Small intestine (tissue), 7 donors: ENCODE measurements at regions not wholly inside any gene's neighbourhood (a gene's known extent, or its start where the extent isn't known, plus 50 kb on each side); places are given as distances from the start of the nearest gene placed in this dataset.
A peak's percentile ranks its signal among the peaks of the same experiment; 100 is the strongest.

Source experiments
- DNase-seq, 2 donors: peaks; one replicate each; pipeline versions ENCODE4 v3.0.0 to v3.0.0-alpha.2; 2013
- FAIRE-seq: peaks from 2 replicates; lab custom pipeline; 2012; peaks lifted over from hg19 to GRCh38; lab: Jason Lieb, UNC
- H3K27ac ChIP-seq, 3 donors: one replicate each; pipeline ENCODE4 v1.5.1; 2013; ENCODE audit warnings: low read length in 2 of 3, mild to moderate bottlenecking in 2 of 3, control low read depth in 1 of 3, inconsistent platforms in 1 of 3, low read depth in 1 of 3, moderate library complexity in 1 of 3
- H3K27me3 ChIP-seq, 3 donors: one replicate each; pipeline ENCODE4 v1.6.1; 2013; ENCODE audit warnings: low read length in 3 of 3, inconsistent platforms in 1 of 3; ENCODE audit not compliant: control insufficient read depth in 3 of 3, insufficient read depth in 3 of 3
- H3K36me3 ChIP-seq, 3 donors: one replicate each; pipeline ENCODE4 v1.6.1; 2013; ENCODE audit warnings: low read length in 3 of 3, inconsistent platforms in 1 of 3, low read depth in 1 of 3, mild to moderate bottlenecking in 1 of 3, moderate library complexity in 1 of 3; ENCODE audit not compliant: control insufficient read depth in 3 of 3, insufficient read depth in 2 of 3
- H3K4me1 ChIP-seq, 3 donors: one replicate each; pipeline ENCODE4 v1.6.1; 2013; ENCODE audit warnings: low read length in 2 of 3, inconsistent platforms in 1 of 3, low read depth in 1 of 3, mild to moderate bottlenecking in 1 of 3, moderate library complexity in 1 of 3; ENCODE audit not compliant: control insufficient read depth in 3 of 3, insufficient read depth in 2 of 3
- H3K4me3 ChIP-seq, 3 donors: one replicate each; pipeline ENCODE4 v1.5.1; 2013; ENCODE audit warnings: low read length in 3 of 3, control low read depth in 1 of 3, inconsistent platforms in 1 of 3, low read depth in 1 of 3, mild to moderate bottlenecking in 1 of 3, moderate library complexity in 1 of 3
- H3K9me3 ChIP-seq, 2 donors: one replicate each; pipeline ENCODE4 v1.6.1; 2013; ENCODE audit warnings: low read depth in 1 of 2, low read length in 1 of 2; ENCODE audit not compliant: control insufficient read depth in 2 of 2, insufficient read depth in 1 of 2
- WGBS, 3 donors: extraction: QIAGEN DNeasy Blood & Tissue Kit; methylation state at CpG; one replicate each; pipeline ENCODE4 v1.1.7; 2013; 5-methylcytosine and 5-hydroxymethylcytosine counted together
- donor health status: healthy with polysubstance abuse.
- donor health status: control.
- donor health status: control.
- donor health status: Bipolar disorder and iron deficiency.
- donor health status: healthy.

- Histone ChIP-seq H3K27me3 (no peaks in the 10 kb centered on the region), H3K4me3 (no peak overlapping the region), H3K27ac (no peak overlapping the region), H3K36me3 (no peaks in the 10 kb centered on the region), H3K9me3 (no peaks in the 10 kb centered on the region), H3K4me1 (no peaks in the 10 kb centered on the region)
- WGBS, 3 donors = 78 to 87% (median 84%) methylated on average over 2 of the region's 2 CpGs
- FAIRE-seq (no peak), DNase-seq (no peak)
Measured at GRCh38 chr6:137370871-137371633, 123.1 kb downstream of the OLIG3 start.

GRCh38 chr6:137369136-137369535, 125.1 kb downstream of the OLIG3 start:
- H3K27ac ChIP-seq = no peak overlapping the region
- DNase-seq = no peak
- H3K4me3 ChIP-seq = no peak overlapping the region
- H3K9me3 ChIP-seq = no peaks in the 10 kb centered on the region
- WGBS, 3 donors = 57 to 67% (median 59%) methylated on average over 1 of the region's 1 CpG
- H3K4me1 ChIP-seq = no peaks in the 10 kb centered on the region
- FAIRE-seq = no peak
- H3K27me3 ChIP-seq = no peaks in the 10 kb centered on the region
- no peaks in the 10 kb centered on the region for H3K36me3 ChIP-seq

- Histone ChIP-seq H3K27ac (no peak overlapping the region), H3K4me1 (no peaks in the 10 kb centered on the region), H3K4me3 (no peak overlapping the region), H3K36me3 (no peaks in the 10 kb centered on the region), H3K9me3 (no peaks in the 10 kb centered on the region), H3K27me3 (no peaks in the 10 kb centered on the region)
- FAIRE-seq (no peak), DNase-seq (no peak)
- 85 to 90% (median 88%) methylated on average over 14 of the region's 14 CpGs for WGBS, 3 donors
Measured at GRCh38 chr6:137365707-137366437, 128.3 kb downstream of the OLIG3 start.

GRCh38 chr6:137363805-137364138, 130.4 kb downstream of the OLIG3 start:
- no peaks in the 10 kb centered on the region for H3K27me3 ChIP-seq
- no peaks in the 10 kb centered on the region for H3K36me3 ChIP-seq
- no peak overlapping the region for H3K4me3 ChIP-seq
- no peak for FAIRE-seq
- H3K4me1 ChIP-seq = no peaks in the 10 kb centered on the region
- H3K27ac ChIP-seq = no peak overlapping the region
- 80 to 92% (median 85%) methylated on average over 5 of the region's 5 CpGs for WGBS, 3 donors
- DNase-seq = no peak
- H3K9me3 ChIP-seq = no peaks in the 10 kb centered on the region

- FAIRE-seq (no peak), DNase-seq (no peak)
- peaks cover 0 to 1% (median 0%) of the 10 kb centered on the region in 3 donors for H3K4me1 ChIP-seq
- no peaks in the 10 kb centered on the region for H3K9me3 ChIP-seq
- WGBS, 3 donors = 82 to 92% (median 86%) methylated on average over 16 of the region's 16 CpGs
- H3K27me3 ChIP-seq = no peaks in the 10 kb centered on the region
- no peak overlapping the region for H3K27ac ChIP-seq
- H3K4me3 ChIP-seq = no peak overlapping the region
- H3K36me3 ChIP-seq = no peaks in the 10 kb centered on the region
Measured at GRCh38 chr6:137362878-137363804, 131.1 kb downstream of the OLIG3 start.

- H3K27ac ChIP-seq = no peak overlapping the region
- FAIRE-seq (no peak), DNase-seq (no peak)
- no peak overlapping the region for H3K4me3 ChIP-seq
- no peaks in the 10 kb centered on the region for H3K9me3 ChIP-seq
- H3K27me3 ChIP-seq = no peaks in the 10 kb centered on the region
- H3K36me3 ChIP-seq = no peaks in the 10 kb centered on the region
- H3K4me1 ChIP-seq = peaks cover 0 to 9% (median 0%) of the 10 kb centered on the region in 3 donors
Measured at GRCh38 chr6:137361701-137362100, 132.5 kb downstream of the OLIG3 start.

- no peaks in the 10 kb centered on the region for H3K36me3 ChIP-seq
- no peak for FAIRE-seq
- no peak overlapping the region for H3K4me3 ChIP-seq
- H3K27ac ChIP-seq = peak overlapping the region in 1 of 3 donors; percentile 66
- H3K9me3 ChIP-seq = no peaks in the 10 kb centered on the region
- peaks cover 0 to 12% (median 0%) of the 10 kb centered on the region in 3 donors for H3K4me1 ChIP-seq
- DNase-seq = no peak
- WGBS, 3 donors = 85 to 89% (median 88%) methylated on average over 3 of the region's 3 CpGs
- H3K27me3 ChIP-seq = no peaks in the 10 kb centered on the region
Measured at GRCh38 chr6:137358273-137358672, 135.9 kb downstream of the OLIG3 start.

- DNase-seq (no peak), FAIRE-seq (no peak)
- no peak overlapping the region for H3K4me3 ChIP-seq
- H3K27ac ChIP-seq = peak overlapping the region in 1 of 3 donors; percentile 66
- peaks cover 0 to 12% (median 0%) of the 10 kb centered on the region in 3 donors for H3K4me1 ChIP-seq
- H3K36me3 ChIP-seq = no peaks in the 10 kb centered on the region
- H3K9me3 ChIP-seq = no peaks in the 10 kb centered on the region
- no peaks in the 10 kb centered on the region for H3K27me3 ChIP-seq
Measured at GRCh38 chr6:137357948-137358266, 136.3 kb downstream of the OLIG3 start.
